ENCODE measurements at regions not wholly inside any gene's neighbourhood (a gene's known extent, or its start where the extent isn't known, plus 50 kb on each side); places are given as distances from the start of the nearest gene placed in this dataset.
"Not testable (repeated sequence)": the region's sequence is repeated elsewhere in the genome, so short reads cannot be mapped to it uniquely, and the experiment has no call there.

- no peak for DNase-seq (ENCODE audit: extremely low spot score)
- Histone ChIP-seq H3K9me3 (no peaks in the 10 kb centered on the region), H3K4me1 (no peaks in the 10 kb centered on the region), H3K27ac (replicated peaks in 1 of 4) (no peak overlapping the region), H3K27me3 (no peaks in the 10 kb centered on the region), H3K36me3 (no peaks in the 10 kb centered on the region), H3K4me3 (no peak overlapping the region)
- intact Hi-C loops (cut with DNase I) = no loop called here
- no peak for TF ChIP-seq POLR2A (IDR thresholded peaks at IDR 0.05; ENCODE audit: low read depth)
- TF ChIP-seq EP300 (IDR thresholded peaks at IDR 0.05) = no peak
- no peak for TF ChIP-seq CTCF (IDR thresholded peaks at IDR 0.05)
- TF ChIP-seq POLR2AphosphoS5 (IDR thresholded peaks at IDR 0.05) = no peak
- 39% methylated on average over 2 of the region's 2 CpGs for WGBS
Measured at GRCh38 chr7:89687211-89687610, 467.1 kb upstream of the STEAP1 start.

- Histone ChIP-seq H3K36me3 (no peaks in the 10 kb centered on the region), H3K4me3 (no peak overlapping the region), H3K4me1 (no peaks in the 10 kb centered on the region), H3K27me3 (no peaks in the 10 kb centered on the region), H3K27ac (replicated peaks in 1 of 4) (no peak overlapping the region), H3K9me3 (peaks cover 0 to 10% (median 4%) of the 10 kb centered on the region in 4 donors)
- no peak for DNase-seq (ENCODE audit: extremely low spot score)
- WGBS = 95% methylated on average over 2 of the region's 2 CpGs
- intact Hi-C loops (cut with DNase I) = no loop called here
- TF ChIP-seq POLR2AphosphoS5 (IDR thresholded peaks at IDR 0.05) (no peak), POLR2A (IDR thresholded peaks at IDR 0.05; ENCODE audit: low read depth) (no peak), EP300 (IDR thresholded peaks at IDR 0.05) (no peak), CTCF (IDR thresholded peaks at IDR 0.05) (no peak)
Measured at GRCh38 chr7:89695241-89695640, 459.0 kb upstream of the STEAP1 start.

GRCh38 chr7:89714131-89714530 is 440.1 kb upstream of the STEAP1 start:
- Histone ChIP-seq H3K9me3 (no peaks in the 10 kb centered on the region), H3K36me3 (no peaks in the 10 kb centered on the region), H3K4me1 (no peaks in the 10 kb centered on the region), H3K27me3 (no peaks in the 10 kb centered on the region), H3K4me3 (no peak overlapping the region), H3K27ac (replicated peaks in 1 of 4) (no peak overlapping the region)
- 81% methylated on average over 2 of the region's 2 CpGs for WGBS
- intact Hi-C loops (cut with DNase I) = no loop called here
- TF ChIP-seq CTCF (IDR thresholded peaks at IDR 0.05) = no peak
- no peak for TF ChIP-seq POLR2AphosphoS5 (IDR thresholded peaks at IDR 0.05)
- no peak for TF ChIP-seq POLR2A (IDR thresholded peaks at IDR 0.05; ENCODE audit: low read depth)
- no peak for TF ChIP-seq EP300 (IDR thresholded peaks at IDR 0.05)
- no peak for DNase-seq (ENCODE audit: extremely low spot score)

- DNase-seq (ENCODE audit: extremely low spot score); H3K27me3 ChIP-seq; intact Hi-C loops (cut with DNase I); H3K27ac ChIP-seq (replicated peaks in 1 of 4); H3K4me1 ChIP-seq; H3K4me3 ChIP-seq; H3K9me3 ChIP-seq; H3K36me3 ChIP-seq: not testable (repeated sequence)
- 100% methylated on average over 1 of the region's 2 CpGs for WGBS
Measured at GRCh38 chr7:89718941-89719340, 435.3 kb upstream of the STEAP1 start.

- TF ChIP-seq CTCF (IDR thresholded peaks at IDR 0.05) (no peak), POLR2AphosphoS5 (IDR thresholded peaks at IDR 0.05) (no peak), EP300 (IDR thresholded peaks at IDR 0.05) (no peak), POLR2A (IDR thresholded peaks at IDR 0.05; ENCODE audit: low read depth) (no peak)
- 76% methylated on average over 5 of the region's 5 CpGs for WGBS
- intact Hi-C loops (cut with DNase I) = no loop called here
Measured at GRCh38 chr7:89728481-89728880, 425.8 kb upstream of the STEAP1 start.

More at GRCh38 chr7:89728481-89728880, 425.8 kb upstream of the STEAP1 start:
- no peaks in the 10 kb centered on the region for H3K4me1 ChIP-seq
- H3K36me3 ChIP-seq = no peaks in the 10 kb centered on the region
- no peak overlapping the region for H3K4me3 ChIP-seq
- H3K27ac ChIP-seq (replicated peaks in 1 of 4) = no peak overlapping the region
- no peaks in the 10 kb centered on the region for H3K27me3 ChIP-seq
- H3K9me3 ChIP-seq = no peaks in the 10 kb centered on the region
- DNase-seq (ENCODE audit: extremely low spot score) = no peak

Data from esophagus muscularis mucosa (tissue), 4 donors.